ENCODE measurements at regions not wholly inside any gene's neighbourhood (a gene's known extent, or its start where the extent isn't known, plus 50 kb on each side); places are given as distances from the start of the nearest gene placed in this dataset.

DNA sequence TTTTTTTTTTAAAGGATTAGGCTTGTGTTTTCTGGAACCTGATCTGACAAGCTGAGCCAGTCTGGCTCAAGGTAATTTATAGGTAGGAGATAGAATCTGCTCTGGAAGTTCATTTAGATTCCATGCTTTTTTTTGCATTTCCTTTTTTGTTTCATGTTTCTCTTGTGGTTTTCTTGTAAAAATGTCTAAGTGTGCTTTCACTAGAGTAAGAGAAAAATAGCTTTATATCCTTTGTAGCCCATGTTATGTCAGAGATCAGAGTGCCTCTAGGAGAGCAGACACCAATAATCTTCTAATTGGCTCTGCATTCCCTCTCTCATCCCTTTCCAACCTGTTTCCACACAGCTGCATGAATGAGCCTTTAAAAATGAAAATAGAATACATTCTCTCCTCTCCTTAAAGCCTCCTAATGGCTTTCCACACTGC is 389.8 kb upstream of the KCNMB2 start:
- DNase-seq: no peak

DNA sequence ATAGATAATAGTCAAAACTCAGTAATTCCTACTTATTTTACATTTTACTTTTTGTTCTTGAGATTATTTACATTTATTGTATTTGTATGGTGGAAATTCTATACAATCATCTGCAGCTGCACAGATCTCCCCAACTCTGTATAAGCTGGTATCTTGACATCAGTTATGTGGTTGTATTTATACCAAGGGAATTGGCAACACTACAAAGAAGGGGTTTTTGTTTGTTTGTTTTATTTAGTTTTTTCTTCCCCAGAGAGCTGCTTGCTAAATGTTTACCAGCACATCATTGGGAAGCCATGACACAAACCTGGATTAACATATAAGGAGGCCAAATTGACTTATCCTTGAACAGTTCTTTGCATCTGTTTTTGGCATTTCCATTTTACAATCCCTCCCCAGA is 389.2 kb upstream of the KCNMB2 start:
- no peak for DNase-seq

DNA sequence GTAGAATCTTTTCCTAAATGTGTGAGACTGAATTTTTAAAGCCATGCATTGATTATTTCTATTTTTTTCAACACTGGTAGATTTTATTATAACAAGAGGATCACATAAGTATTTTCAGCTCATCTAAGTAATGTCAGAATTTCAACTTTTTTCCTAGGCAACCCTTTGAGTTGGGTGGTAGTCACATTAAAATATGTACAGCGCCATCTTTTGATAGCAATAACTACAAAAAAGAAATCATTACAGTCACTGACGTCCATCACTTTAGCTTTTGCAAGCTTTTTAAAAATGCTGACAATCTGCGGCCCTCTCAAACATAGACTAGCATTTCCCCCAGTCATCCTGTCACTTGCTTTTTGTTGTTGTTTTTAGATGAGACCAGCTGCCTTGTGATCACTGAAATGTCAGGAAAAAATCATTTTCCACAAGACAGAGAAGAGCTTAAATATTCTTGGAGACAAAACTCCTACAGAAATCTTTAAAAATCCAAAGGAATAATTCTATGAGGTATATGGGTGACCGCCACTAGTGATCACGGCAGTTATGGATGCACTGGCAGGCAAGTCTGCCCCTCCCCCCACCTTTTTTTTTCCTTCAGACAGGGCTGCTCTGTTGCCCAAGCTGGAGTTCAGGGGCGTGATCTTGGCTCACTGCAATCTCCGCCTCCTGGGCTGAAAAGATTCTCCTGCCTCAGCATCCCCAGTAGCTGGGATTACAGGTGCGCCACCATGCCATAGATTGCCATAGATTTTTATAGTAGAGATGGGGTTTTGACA is 384.0 kb upstream of the KCNMB2 start:
- DNase-seq: no peak

DNA sequence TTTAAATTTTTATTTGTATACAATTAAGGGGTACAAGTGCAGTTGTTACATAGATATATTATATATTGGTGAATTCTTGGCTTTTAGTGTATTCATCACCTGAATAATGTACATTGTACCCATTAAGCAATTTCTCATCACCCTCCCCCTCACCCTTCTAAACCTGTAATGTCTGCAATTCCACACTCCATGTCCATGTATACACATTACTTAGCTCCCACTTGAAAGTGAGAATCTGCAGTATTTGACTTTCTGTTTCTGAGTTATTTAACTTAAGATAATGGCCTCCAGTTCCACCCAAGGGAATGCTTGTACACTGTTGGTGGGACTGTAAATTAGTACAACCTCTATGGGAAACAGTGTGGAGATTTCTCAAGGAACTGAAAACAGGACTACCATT is 383.2 kb upstream of the KCNMB2 start:
- DNase-seq: no peak

DNA sequence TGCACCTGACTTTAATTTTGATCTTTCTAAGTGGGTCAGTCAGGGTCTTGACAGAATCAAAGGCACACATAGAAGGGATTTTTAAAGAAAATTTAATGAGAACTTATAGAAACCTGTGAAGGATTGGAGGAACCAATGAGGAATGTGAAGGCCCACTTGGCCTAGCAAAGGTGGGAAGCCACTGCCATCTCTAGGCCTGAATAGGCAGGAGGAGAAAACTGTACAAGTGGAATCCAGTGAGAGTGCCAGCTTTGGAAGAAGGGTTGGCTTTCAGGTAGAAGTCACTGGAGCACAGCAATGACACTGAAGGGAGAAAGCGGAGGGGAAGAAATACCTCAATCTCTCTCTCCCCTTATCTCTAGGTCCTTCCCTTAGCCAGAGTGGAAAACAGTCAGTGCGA is 380.7 kb upstream of the KCNMB2 start:
- DNase-seq: no peak

DNA sequence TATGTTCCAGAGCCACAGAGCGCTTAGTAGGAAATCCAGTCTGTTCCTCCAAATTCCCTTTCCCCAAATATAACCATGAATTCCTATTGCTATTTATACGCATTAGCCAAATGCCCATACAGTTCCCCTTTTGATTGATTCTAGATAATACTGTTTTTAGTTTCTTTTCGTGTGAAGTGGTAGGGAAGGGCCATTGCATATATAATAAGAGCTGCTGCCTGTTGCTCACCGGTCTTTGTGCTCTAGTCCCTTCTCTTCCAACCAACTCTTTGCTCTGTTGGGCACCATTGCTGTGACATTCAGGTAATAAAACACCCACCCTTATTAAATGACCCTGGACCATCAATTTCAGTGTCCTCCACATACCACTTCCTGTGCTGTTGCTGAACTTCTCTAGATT is 379.9 kb upstream of the KCNMB2 start:
- DNase-seq: no peak

DNA sequence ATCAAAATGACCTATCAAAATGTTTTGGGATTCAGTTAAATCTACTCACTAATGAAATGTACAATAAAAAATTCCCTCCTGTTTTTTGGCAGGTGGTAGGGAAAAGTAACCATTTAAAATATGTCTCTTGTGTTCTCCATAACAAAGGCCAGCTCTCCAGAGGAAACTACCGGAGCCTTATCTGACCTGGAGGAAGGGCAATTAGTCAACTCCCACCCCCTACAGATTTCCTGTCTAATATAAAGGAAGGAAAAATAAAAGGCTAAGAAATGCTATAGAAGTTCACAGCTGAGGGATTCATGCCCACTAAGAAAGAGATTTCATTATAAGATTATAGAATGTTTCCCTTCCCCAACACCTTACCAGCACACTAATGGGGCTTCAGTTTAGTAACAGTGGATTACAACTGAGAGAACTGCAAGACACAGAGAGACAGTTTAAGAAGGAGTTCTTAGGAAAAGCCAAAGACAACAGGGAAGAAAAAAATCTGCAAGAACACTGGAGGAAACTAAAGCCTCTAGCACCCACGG is 376.5 kb upstream of the KCNMB2 start:
- DNase-seq: no peak

DNA sequence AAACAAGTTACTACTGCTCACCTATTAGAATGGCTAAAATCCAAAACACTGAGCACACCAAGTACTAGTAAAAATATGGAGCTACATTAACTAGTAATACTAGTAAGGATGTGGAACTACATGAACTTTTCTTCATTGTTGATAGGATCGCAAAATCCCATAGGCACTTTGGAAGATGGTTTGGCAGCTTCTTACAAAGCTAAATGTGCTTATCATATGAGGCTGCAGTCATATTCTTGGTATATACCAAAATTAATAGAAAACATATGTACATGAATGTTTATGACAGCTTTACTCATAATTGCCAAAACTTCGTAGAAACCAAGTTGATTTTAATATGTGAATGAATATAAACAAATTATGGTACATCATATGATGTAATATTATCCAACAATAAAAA is 366.8 kb upstream of the KCNMB2 start:
- DNase-seq: no peak

DNA sequence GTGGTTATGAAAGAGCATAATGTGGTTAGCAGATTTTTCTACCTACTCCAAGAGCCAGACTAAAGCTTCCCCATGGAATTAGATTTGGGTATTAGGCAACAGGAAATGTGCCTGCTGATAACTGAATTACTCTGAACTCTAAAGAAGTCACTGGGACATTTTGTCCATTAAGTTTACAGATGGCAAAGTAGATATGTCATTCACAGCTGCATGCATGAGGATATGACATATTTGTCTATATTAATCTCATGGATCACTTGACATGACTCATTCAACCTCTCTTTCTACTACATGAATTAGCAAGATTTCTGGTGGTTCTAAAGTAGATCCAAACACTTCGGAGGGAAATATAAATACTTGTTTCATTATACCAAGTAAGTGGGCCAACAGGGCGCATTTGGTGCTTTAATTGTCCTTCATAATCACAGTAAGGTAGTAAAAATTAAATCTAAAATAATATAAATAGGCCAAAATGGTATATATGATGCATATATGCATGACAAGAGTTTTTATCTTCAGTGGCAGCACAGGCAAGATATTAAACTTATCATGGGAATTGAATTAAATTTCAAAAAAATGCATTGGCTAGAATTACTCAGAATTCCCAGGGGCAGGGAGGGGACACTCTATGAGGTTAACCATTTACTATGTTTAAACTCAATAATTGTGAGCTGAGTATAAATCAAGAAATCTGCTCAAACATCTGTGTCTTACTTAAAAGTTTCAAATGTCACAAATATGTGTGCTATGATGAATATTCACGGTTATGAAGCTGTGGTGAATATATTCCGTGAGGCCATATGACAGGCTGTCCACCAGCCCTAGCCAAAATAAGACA is 365.3 kb upstream of the KCNMB2 start:
- peak; percentile 73 for DNase-seq

DNA sequence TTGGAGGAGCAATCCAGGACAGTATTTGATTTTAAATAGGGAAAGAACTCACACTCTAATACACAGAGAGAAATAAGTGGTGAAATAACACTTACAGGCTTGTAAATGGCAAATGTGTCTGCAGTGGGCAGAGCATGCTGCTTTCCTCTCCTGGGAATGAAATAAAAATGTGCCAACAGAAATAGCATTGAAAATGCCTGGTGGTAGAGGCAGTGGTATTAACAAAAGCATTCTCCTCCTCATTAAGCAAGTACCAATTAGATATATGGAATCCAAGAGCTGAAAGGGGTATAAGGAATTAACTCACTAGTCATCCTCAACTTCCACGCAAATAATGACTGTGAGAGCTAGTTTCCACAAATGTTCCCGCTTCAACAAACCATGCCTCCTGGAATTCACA is 364.1 kb upstream of the KCNMB2 start:
- DNase-seq: no peak

DNA sequence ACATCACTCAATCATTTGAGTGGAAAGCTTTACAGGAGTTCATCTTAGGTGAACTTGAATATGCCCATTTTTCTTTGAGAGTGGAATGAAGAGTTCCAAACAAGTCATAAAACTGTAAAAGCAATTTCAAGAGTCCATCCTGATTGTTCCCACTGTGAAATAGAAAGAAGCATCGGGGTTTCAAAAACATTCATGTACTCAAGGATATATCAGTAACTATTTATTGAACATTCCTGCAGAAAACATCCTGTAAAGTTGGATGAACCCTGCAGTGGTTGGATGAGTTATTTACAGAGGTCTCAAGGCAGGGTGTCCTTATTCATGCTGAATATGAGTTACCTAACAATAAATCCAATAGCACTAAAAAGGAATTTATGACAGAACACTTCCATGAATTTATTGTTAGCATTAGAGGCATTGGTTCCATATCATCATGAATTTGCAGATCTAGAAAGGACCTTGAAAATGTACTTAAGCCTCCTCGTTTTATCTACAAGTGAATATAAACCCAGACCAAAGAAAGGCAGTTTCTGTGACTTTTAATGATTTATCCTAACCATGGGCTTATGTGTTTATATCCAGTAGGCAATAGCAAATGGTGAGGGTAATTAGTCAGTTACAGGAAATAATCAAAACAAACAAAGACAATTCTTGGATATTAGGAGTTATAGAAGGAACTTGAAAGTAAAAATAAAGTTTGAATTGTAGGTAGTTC is 361.9 kb upstream of the KCNMB2 start:
- DNase-seq: no peak

DNA sequence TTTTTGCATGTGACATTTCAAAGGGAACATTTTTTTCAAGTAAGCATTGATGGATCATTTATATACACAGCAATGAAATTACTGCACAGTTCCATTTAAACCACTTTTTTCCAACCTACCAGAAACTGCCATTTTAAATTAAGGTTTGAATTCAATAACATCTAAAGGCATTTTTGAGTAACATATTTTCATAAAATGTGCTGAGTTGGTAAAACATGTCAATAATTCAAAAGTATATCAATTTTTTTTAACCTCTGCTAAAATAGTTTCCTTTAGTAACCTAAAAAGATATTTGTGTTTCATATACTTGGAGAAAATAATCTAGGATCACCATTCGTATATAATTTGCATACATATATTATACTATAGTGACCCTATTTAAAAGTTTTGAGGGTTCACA is 355.1 kb upstream of the KCNMB2 start:
- no peak for DNase-seq

DNA sequence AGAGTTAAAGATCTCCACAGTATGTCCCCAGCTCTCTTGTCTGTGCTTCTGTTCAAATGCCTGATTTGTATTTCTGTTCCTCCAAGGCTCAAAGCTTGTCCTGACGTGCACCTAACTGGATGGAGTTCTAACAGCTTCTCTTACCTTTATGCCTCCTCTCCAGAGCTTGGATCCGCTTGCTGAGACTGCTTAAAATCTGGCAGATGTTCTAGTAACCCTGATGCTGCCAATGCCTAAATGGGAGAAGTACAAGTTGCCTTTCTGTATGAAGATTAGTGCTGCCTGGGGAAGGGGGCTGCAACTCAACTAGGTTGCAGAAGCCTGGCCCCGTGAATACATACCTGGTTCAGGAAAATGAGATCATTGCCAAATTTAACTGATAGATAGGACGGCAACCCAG is 354.5 kb upstream of the KCNMB2 start:
- DNase-seq: no peak

DNA sequence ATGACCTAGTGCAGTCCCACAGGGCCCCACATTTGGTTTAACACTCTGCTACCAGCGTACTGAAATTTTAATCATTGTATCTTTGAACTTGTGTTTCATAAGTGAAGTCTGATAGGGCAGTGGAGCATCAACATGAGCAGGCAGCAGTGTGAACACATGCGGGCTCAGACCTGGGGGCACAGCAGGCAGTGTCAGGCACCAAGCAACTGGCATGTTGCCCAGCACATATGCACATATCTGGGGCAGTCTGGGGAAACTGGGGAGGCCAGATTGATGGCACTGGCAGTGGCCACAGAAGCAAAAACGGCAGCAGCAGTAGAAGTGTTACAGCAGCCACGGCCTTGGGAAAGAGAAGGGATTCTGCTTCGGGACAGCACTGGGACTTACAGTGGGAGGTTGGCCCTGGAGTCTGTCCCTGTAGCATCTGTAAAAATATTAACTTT is 353.9 kb upstream of the KCNMB2 start:
- DNase-seq: no peak

DNA sequence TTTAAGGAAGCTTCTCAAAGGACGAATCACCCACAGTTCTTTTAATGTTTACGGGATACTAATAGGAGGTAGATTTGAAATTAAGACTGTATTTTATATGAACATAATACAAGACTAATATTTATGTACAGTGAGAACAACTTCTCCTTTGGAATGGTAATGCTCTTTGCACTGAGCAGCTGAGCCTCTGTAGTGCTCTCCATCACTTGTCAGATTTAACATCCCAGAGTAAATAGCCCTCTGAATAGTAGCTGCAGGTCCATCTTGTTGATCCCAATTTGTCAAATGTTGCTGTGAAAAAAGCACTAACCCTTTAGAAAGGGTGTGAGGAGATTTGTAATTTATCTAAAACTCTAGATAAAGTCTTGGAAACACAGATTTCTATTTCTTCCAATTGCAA is 351.4 kb upstream of the KCNMB2 start:
- DNase-seq: no peak

DNA sequence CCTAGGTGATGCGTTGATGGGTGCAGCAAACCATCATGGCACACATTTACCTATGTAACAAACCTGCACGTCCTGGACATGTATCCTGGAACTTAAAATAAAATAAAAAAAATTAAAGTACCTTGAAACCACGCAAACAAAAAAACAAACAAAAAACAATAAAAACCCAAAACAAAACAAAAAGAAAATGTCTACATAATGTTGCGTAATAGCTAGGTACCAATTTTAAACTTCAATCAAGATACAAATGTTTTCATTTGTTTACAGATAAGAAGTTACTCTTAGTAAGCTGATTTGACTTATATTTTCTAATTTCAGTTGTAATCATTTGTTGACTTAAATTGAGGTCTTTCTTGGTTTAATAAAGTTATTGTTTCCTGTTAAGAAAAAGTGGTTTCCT is 349.6 kb upstream of the KCNMB2 start:
- no peak for DNase-seq

DNA sequence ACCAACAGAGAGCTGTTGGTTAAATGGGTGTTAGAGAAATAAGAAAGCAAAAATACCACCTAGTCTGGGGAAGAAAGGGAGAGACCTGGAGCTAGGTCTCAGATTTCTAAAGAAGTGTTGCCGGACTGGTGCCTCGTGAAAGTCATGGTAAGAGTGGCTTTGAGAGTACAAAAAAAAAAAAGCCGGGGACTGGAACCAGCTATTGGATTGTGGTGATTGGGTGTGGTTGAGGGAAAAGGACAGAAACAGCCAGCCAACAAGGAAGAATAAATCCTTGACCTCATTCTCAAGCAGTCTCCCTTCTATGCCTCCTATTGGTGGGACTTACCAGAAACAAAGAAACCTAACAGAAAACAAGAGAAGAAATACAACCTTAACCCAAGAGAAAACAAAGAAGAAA is 346.4 kb upstream of the KCNMB2 start:
- DNase-seq: no peak

DNA sequence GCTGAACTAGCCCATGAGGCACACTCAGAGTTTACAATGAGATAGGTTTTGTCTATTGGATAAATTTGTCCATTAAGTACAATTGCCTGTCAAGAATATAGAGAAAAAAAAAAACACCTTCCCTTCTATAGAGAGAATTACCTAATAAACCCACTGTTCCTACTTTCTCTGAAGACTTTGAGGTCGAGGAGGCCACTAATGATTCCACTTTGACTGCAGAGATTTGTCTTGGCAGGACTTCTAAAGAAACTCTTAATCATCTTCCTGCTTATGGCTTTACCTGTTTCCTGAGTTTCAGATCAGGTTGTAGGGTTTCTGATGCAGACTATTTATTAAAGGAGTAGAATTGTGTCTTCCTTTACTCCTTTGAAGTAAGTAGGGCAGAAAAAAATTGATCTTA is 342.4 kb upstream of the KCNMB2 start:
- no peak for DNase-seq

DNA sequence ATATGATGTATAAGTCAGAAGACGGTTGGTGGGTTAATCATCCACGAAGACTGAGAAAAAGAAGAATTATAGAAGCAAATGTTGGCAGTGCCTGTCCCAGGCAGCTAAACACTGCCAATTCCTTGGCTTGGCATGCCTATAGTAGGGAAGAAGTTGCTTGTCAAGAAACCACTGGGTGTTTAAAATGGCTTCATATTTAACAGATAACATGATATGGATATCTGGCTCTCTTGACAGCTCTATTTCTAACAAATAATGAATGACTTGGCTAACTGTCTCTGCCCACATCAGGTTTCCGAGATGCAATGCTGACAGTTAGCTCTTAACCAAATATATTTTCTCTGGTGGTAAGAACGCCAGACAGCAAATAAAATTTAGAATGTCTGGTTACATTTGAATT is 341.7 kb upstream of the KCNMB2 start:
- no peak for DNase-seq

DNA sequence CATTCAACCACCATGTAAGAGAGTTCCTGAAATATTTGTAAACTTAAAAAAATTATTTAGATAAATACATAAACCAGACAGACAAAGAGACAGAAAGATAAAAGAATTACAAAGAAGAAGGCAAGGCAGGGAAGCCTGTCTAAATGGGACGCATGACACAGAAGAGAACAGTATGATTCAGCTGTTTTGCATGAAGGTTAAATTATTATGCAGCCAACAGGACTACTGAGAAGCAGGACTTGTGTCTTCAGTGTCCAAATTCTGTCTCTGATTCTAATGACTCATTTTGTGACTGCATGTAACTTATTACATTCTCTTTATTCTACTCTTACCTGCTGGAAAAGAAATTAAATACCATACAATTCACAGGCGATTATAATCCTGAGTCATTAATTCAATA is 340.4 kb upstream of the KCNMB2 start:
- no peak for DNase-seq

DNA sequence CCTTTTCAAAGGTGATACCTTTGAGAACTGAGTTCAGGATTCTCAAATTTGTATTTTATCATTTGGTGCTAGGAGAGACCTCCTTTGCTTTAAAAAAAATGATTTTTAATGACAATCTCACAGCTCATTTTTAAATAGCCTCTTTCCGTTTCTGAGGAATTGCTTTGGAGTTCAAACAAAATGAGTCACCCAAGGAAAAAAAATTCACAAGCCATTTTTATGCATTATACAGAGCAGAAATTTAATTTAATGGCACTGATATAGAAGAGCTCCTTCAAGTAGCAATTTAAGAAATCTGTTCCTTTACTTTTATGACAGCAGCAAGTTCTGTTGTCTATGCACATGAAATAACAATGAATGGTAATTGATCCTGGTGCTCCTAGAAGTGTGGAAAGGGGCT is 337.9 kb upstream of the KCNMB2 start:
- DNase-seq: no peak

DNA sequence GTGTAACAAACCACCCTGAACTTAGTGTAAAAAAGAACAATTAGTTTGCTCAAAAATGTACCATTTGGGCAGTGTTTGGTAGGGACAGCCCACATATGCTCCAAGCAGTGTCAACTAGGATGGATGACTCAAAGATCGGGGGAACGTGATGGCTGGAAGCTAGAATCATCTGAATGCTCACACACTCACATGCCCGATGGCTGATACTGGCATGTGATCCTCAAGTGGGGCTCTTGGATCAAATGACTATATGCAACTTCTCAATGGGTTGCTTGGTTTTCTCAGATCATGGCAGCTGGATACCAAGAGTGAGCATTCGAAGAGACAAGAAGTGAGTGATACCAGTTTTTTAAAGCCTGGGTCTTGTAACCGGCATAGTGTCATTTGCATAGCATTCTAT is 335.9 kb upstream of the KCNMB2 start:
- no peak for DNase-seq

DNA sequence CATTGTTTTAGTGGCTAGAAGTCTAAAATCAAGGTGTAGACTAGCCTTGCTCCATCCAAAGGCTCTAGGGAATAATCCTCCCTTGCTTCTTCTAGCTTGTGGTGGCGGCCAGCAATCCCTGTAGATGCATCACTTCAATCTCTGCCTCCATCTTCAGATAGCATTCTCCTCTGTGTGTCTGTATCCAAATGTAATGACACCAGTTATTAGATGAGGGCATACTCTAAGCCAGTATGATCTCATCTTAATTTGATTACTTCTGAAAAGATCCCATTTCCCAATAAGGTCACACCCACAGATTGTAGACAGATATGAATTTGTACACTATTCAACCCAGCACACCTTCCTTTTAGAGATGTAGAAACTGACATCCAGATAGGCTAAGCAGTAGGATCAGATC is 334.5 kb upstream of the KCNMB2 start:
- no peak for DNase-seq

DNA sequence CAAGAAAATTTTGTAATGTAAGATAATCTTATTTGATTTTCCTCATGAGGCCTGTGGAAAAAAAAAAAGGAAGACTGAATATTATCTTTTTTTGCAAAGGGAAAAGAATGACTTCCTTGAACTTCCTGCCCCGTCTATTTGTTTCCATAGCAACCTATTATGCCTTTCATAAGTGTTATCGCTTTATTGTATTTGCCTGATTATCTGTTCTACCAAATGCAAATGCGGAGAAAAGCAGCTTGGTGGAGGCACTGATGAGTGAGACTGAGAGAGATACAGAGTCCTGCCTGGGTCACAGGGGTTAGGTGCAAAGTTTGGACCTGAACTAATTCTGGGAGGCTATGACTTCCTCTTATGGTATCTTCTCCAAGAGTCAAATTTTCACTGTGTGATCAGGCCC is 334.0 kb upstream of the KCNMB2 start:
- no peak for DNase-seq
